ENCODE measurements at regions not wholly inside any gene's neighbourhood (a gene's known extent, or its start where the extent isn't known, plus 50 kb on each side); places are given as distances from the start of the nearest gene placed in this dataset.

DNA sequence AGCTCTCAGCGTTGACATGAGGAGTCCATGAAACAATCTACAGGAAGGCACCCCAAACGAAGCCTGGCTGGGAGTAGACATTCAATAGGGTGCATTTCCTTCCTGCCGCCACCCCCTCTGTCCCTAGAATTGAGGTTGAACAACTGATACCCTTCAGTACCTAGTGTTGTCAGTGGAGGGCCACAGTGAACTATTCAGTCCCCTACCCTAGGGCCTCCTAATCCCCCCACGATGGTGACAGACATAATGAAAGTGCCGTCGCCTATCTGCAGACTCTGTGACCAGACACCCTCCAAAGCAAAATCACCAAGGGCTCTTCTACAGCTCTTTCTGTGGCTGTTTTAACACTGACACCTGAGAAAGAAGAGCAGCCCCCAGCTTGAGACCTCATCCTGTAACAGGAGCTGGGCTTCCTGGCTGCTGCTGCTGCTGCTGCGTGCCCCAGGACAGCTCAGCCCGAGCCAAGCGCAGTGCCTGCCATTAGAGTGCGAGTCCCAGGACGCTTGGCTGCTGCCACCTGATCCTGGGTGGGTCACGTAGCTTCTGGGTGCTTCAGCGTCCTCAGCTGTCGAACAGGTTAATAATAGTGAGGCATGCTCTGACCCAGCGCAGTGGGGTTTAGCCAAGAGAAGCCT lies 183.0 kb downstream of the ZBTB18 start:
- in situ Hi-C loops (cut with HindIII; ENCODE audit: low pct_unique_long_range_greater_than_20kb, low sequenced_read_pairs) (no loop called here), intact Hi-C loops (cut with micrococcal nuclease; ENCODE audit: unreplicated experiment) (no loop called here)
- CTCF ChIA-PET = no interaction called here

DNA sequence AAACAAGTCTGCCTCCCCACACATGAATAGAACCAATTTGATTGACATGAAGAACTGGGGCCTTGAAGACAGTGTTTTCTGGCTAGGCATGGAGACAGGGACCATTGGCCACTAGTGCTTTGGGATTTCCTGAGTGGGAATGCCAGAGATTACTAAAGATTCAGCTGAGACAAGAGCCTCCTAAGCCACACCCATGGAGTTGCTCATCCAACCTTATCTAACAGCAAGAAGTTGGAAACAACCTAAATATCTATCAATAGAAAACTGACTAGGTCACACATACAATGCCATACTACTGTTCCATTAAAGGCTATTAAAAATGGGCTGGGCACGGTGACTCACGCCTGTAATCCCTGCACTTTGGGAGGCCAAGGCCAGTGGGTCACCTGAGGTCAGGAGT lies 184.1 kb downstream of the ZBTB18 start:
- ATAC-seq = no peak
- Histone ChIP-seq H3K36me3 (ENCODE audit: control insufficient read depth, insufficient read depth, low read length) (no peaks in the 10 kb centered on the region), H3K27me3 (ENCODE audit: control insufficient read depth, insufficient read depth, low read length) (peaks cover 7% of the 10 kb centered on the region; the same call in 1 of the 2 replicates), H3K4me1 (ENCODE audit: control insufficient read depth, insufficient read depth, low read length) (no peaks in the 10 kb centered on the region), H3K27ac (ENCODE audit: low read length) (no peak overlapping the region), H3K9me3 (ENCODE audit: control insufficient read depth, insufficient read depth, low read depth, low read length) (no peaks in the 10 kb centered on the region), H3K4me3 (ENCODE audit: low read depth in 2 of 2, low read length in 2 of 2) (no peak overlapping the region)
- POLR2A ChIA-PET = no interaction called here
- in situ Hi-C loops (cut with HindIII; ENCODE audit: low pct_unique_long_range_greater_than_20kb, low sequenced_read_pairs) (no loop called here), intact Hi-C loops (cut with micrococcal nuclease; ENCODE audit: unreplicated experiment) (no loop called here)
- BruUV-seq (replicated peaks) = no TSS peak
- no peak for DNase-seq (ENCODE audit: low read depth, low spot score)
- CTCF ChIA-PET = no interaction called here
- TF ChIP-seq TCF7L2 (IDR thresholded peaks at IDR 0.05; ENCODE audit: low read depth, low read length) = no peak
- no peak for TF ChIP-seq SIN3A (IDR thresholded peaks at IDR 0.05; ENCODE audit: borderline replicate concordance, insufficient read depth, low read depth, low read length)
- TF ChIP-seq POLR2AphosphoS5 (IDR thresholded peaks at IDR 0.05; ENCODE audit: low read depth, low read length) = no peak
- TF ChIP-seq, protein P1, sequence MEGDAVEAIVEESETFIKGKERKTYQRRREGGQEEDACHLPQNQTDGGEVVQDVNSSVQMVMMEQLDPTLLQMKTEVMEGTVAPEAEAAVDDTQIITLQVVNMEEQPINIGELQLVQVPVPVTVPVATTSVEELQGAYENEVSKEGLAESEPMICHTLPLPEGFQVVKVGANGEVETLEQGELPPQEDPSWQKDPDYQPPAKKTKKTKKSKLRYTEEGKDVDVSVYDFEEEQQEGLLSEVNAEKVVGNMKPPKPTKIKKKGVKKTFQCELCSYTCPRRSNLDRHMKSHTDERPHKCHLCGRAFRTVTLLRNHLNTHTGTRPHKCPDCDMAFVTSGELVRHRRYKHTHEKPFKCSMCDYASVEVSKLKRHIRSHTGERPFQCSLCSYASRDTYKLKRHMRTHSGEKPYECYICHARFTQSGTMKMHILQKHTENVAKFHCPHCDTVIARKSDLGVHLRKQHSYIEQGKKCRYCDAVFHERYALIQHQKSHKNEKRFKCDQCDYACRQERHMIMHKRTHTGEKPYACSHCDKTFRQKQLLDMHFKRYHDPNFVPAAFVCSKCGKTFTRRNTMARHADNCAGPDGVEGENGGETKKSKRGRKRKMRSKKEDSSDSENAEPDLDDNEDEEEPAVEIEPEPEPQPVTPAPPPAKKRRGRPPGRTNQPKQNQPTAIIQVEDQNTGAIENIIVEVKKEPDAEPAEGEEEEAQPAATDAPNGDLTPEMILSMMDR (IDR thresholded peaks at IDR 0.05) = no peak
- TF ChIP-seq, protein P2, sequence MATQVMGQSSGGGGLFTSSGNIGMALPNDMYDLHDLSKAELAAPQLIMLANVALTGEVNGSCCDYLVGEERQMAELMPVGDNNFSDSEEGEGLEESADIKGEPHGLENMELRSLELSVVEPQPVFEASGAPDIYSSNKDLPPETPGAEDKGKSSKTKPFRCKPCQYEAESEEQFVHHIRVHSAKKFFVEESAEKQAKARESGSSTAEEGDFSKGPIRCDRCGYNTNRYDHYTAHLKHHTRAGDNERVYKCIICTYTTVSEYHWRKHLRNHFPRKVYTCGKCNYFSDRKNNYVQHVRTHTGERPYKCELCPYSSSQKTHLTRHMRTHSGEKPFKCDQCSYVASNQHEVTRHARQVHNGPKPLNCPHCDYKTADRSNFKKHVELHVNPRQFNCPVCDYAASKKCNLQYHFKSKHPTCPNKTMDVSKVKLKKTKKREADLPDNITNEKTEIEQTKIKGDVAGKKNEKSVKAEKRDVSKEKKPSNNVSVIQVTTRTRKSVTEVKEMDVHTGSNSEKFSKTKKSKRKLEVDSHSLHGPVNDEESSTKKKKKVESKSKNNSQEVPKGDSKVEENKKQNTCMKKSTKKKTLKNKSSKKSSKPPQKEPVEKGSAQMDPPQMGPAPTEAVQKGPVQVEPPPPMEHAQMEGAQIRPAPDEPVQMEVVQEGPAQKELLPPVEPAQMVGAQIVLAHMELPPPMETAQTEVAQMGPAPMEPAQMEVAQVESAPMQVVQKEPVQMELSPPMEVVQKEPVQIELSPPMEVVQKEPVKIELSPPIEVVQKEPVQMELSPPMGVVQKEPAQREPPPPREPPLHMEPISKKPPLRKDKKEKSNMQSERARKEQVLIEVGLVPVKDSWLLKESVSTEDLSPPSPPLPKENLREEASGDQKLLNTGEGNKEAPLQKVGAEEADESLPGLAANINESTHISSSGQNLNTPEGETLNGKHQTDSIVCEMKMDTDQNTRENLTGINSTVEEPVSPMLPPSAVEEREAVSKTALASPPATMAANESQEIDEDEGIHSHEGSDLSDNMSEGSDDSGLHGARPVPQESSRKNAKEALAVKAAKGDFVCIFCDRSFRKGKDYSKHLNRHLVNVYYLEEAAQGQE (IDR thresholded peaks at IDR 0.05; ENCODE audit: insufficient read depth in 1 of 2, low read depth in 2 of 2, low read length in 1 of 2) = no peak

More for the DNA sequence above, 183.0 kb downstream of the ZBTB18 start:
- BruUV-seq (replicated peaks) = no TSS peak
- H3K9me3 ChIP-seq (ENCODE audit: control insufficient read depth, insufficient read depth, low read depth, low read length) = no peaks in the 10 kb centered on the region
- no peaks in the 10 kb centered on the region for H3K36me3 ChIP-seq (ENCODE audit: control insufficient read depth, insufficient read depth, low read length)
- peaks cover 7% of the 10 kb centered on the region; the same call in 1 of the 2 replicates for H3K27me3 ChIP-seq (ENCODE audit: control insufficient read depth, insufficient read depth, low read length)
- TF ChIP-seq POLR2AphosphoS5 (IDR thresholded peaks at IDR 0.05; ENCODE audit: low read depth, low read length) (no peak), TCF7L2 (IDR thresholded peaks at IDR 0.05; ENCODE audit: low read depth, low read length) (no peak), SIN3A (IDR thresholded peaks at IDR 0.05; ENCODE audit: borderline replicate concordance, insufficient read depth, low read depth, low read length) (no peak)
- TF ChIP-seq, protein P1 (IDR thresholded peaks at IDR 0.05) = no peak
- TF ChIP-seq, protein P2 (IDR thresholded peaks at IDR 0.05; ENCODE audit: insufficient read depth in 1 of 2, low read depth in 2 of 2, low read length in 1 of 2) = no peak
- no peaks in the 10 kb centered on the region for H3K4me1 ChIP-seq (ENCODE audit: control insufficient read depth, insufficient read depth, low read length)
- ATAC-seq = no peak
- H3K4me3 ChIP-seq (ENCODE audit: low read depth in 2 of 2, low read length in 2 of 2) = no peak overlapping the region
- H3K27ac ChIP-seq (ENCODE audit: low read length) = no peak overlapping the region
- POLR2A ChIA-PET = interaction anchor here (0.6 kb wide), 1 partner anchor 310 kb away, joined by 4 read pairs; no protein-coding TSS in a partner anchor
- DNase-seq (ENCODE audit: low read depth, low spot score) = no peak

Measured in Panc1 (cell line).